CD14-positive monocyte (primary cell): ENCODE measurements at regions not wholly inside any gene's neighbourhood (a gene's known extent, or its start where the extent isn't known, plus 50 kb on each side); places are given as distances from the start of the nearest gene placed in this dataset.

Source experiments
- DNase-seq, 3 donors: peaks; one replicate each; pipeline ENCODE4 v3.0.0-alpha.2; 2011 to 2022
- H2AFZ ChIP-seq: 2 replicates; pipeline ENCODE4 v1.6.0; 2012; ENCODE audit warnings: mild to moderate bottlenecking, low read depth, low read length, inconsistent platforms; ENCODE audit not compliant: insufficient read depth, poor library complexity, severe bottlenecking
- H3K27ac ChIP-seq, 2 donors: 1 replicate in 1 of 2; 2 replicates in 1 of 2; pipeline ENCODE4 v1.5.1; 2012 to 2013; ENCODE audit warnings: low read length in 2 of 2, control low read depth in 1 of 2, inconsistent platforms in 1 of 2, low read depth in 1 of 2, mild to moderate bottlenecking in 1 of 2
- H3K27me3 ChIP-seq, 2 donors: one replicate each; pipeline versions ENCODE4 v1.6.0 to v1.6.1; 2011 to 2013; ENCODE audit warnings: low read length in 2 of 2; ENCODE audit not compliant: control insufficient read depth in 2 of 2, insufficient read depth in 2 of 2
- H3K36me3 ChIP-seq, 2 donors: replicated peaks in 1 of 2; 1 replicate in 1 of 2; 2 replicates in 1 of 2; pipeline versions ENCODE4 v1.5.1 to v1.6.1; 2012 to 2013; ENCODE audit warnings: low read length in 2 of 2, control low read depth in 1 of 2, inconsistent platforms in 1 of 2, mild to moderate bottlenecking in 1 of 2; ENCODE audit not compliant: insufficient read depth in 2 of 2, control insufficient read depth in 1 of 2
- H3K4me1 ChIP-seq, 2 donors: 1 replicate in 1 of 2; 2 replicates in 1 of 2; pipeline versions ENCODE4 v1.5.1 to v1.6.1; 2012 to 2013; ENCODE audit warnings: low read length in 2 of 2, control low read depth in 1 of 2, inconsistent platforms in 1 of 2, mild to moderate bottlenecking in 1 of 2, moderate library complexity in 1 of 2; ENCODE audit not compliant: insufficient read depth in 2 of 2, control insufficient read depth in 1 of 2
- H3K4me2 ChIP-seq: replicated peaks from 2 replicates; pipeline ENCODE3; 2012; ENCODE audit warnings: low read length, moderate library complexity, mild to moderate bottlenecking; ENCODE audit not compliant: poor library complexity, severe bottlenecking; ENCODE audit errors: extremely low read depth
- H3K4me3 ChIP-seq, 3 experiments: fragments of 200-600 bp in 1 of 3; sonication (generic) in 1 of 3; replicated peaks in 1 of 3; 1 replicate in 2 of 3; 2 replicates in 1 of 3; pipeline ENCODE4 v1.5.1; 2011 to 2013; ENCODE audit warnings: low read length in 3 of 3, mild to moderate bottlenecking in 3 of 3, control low read depth in 2 of 3, low read depth in 2 of 3, inconsistent platforms in 1 of 3, moderate library complexity in 1 of 3
- H3K79me2 ChIP-seq: 2 replicates; pipeline ENCODE4 v1.6.0; 2012; ENCODE audit warnings: mild to moderate bottlenecking, control low read depth, inconsistent platforms, low read length, moderate library complexity; ENCODE audit not compliant: insufficient read depth
- H3K9ac ChIP-seq: 2 replicates; pipeline ENCODE4 v1.6.0; 2017; ENCODE audit warnings: low read length, mild to moderate bottlenecking; ENCODE audit not compliant: insufficient read depth, poor library complexity, severe bottlenecking
- H3K9me3 ChIP-seq, 2 donors: replicated peaks in 1 of 2; 1 replicate in 1 of 2; 2 replicates in 1 of 2; pipeline versions ENCODE4 v1.5.1 to v1.6.1; 2012 to 2013; ENCODE audit warnings: low read length in 2 of 2, control low read depth in 1 of 2; ENCODE audit not compliant: control insufficient read depth in 1 of 2, insufficient read depth in 1 of 2
- H4K20me1 ChIP-seq: 2 replicates; pipeline ENCODE4 v1.6.0; 2012; ENCODE audit warnings: mild to moderate bottlenecking, low read length, control low read depth, moderate library complexity; ENCODE audit not compliant: insufficient read depth
- H3K27ac Mint-ChIP-seq, 7 donors: one replicate each; pipeline ENCODE4 v1.8.0; 2020; ENCODE audit warnings: mild to moderate bottlenecking in 7 of 7, mixed read lengths in 7 of 7, moderate library complexity in 6 of 7, inconsistent platforms in 2 of 7
- H3K27me3 Mint-ChIP-seq, 3 donors: one replicate each; pipeline ENCODE4 v1.8.0; 2021 to 2022; ENCODE audit warnings: low read depth in 3 of 3, mild to moderate bottlenecking in 3 of 3, mixed read lengths in 3 of 3, moderate library complexity in 3 of 3, inconsistent platforms in 1 of 3
- H3K36me3 Mint-ChIP-seq, 2 donors: one replicate each; pipeline ENCODE4 v1.8.0; 2020; ENCODE audit warnings: mixed read lengths in 2 of 2, inconsistent platforms in 1 of 2, mild to moderate bottlenecking in 1 of 2
- H3K4me1 Mint-ChIP-seq: one replicate; pipeline ENCODE4 v1.8.0; 2020; ENCODE audit warnings: mild to moderate bottlenecking, mixed read lengths
- H3K4me3 Mint-ChIP-seq, 2 donors: one replicate each; pipeline ENCODE4 v1.8.0; 2020; ENCODE audit warnings: mild to moderate bottlenecking in 2 of 2, mixed read lengths in 2 of 2, moderate library complexity in 1 of 2
- H3K9me3 Mint-ChIP-seq, 7 donors: one replicate each; pipeline ENCODE4 v1.8.0; 2020 to 2022; ENCODE audit warnings: mixed read lengths in 7 of 7, mild to moderate bottlenecking in 6 of 7, moderate library complexity in 6 of 7, inconsistent platforms in 2 of 7
- CTCF ChIP-seq: fragments of 200-600 bp; IDR thresholded peaks from one replicate; pipeline ENCODE4 v1.8.0; 2022; ENCODE audit warnings: antibody characterized with exemption, mild to moderate bottlenecking
- WGBS: methylation state at CpG from one replicate; pipeline ENCODE4 v1.1.5; 2013; ENCODE audit warnings: missing lambda C conversion rate; ENCODE audit not compliant: insufficient coverage; 5-methylcytosine and 5-hydroxymethylcytosine counted together
- intact Hi-C, 2 donors: fragments of 100-400 bp; cut with micrococcal nuclease; formaldehyde crosslinking; loops; one replicate each; pipeline versions ENCODE4 v1.15.0 to v1.15.1; 2023

DNA sequence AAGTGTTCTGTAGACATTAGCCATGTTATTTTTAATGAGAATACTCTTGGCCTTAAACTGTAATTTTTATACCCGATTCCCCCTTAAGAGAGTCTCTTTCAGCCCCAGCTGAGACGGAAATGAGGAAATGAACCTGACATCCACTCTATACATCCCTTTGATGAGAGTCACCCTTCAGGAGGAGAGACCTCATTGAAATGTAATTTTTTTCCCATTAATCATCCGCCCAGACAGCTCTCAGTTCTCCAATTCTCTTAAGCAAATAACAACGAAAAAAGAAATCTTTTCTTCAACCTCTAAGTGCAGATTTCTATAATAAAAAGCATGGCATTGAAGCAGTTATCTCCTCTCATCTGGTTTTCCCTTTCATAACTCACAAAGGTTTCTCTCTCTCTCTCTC lies 243.8 kb upstream of the PMEPA1 start:
- peaks cover 0 to 4% of the 10 kb centered on the region in 2 donors for H3K9me3 ChIP-seq
- no peaks in the 10 kb centered on the region for H3K79me2 ChIP-seq
- H3K4me1 Mint-ChIP-seq: no peaks in the 10 kb centered on the region
- H3K4me2 ChIP-seq: no peak overlapping the region
- no peaks in the 10 kb centered on the region for H3K4me1 ChIP-seq
- no peaks in the 10 kb centered on the region for H3K27me3 ChIP-seq
- intact Hi-C loops: no loop called here
- H3K9ac ChIP-seq: no peak overlapping the region
- no peak for TF ChIP-seq CTCF
- no peak overlapping the region for H3K4me3 Mint-ChIP-seq
- H3K27ac Mint-ChIP-seq: no peak overlapping the region
- no peaks in the 10 kb centered on the region for H3K36me3 Mint-ChIP-seq
- H4K20me1 ChIP-seq: no peaks in the 10 kb centered on the region
- H2AFZ ChIP-seq: no peak overlapping the region
- H3K27ac ChIP-seq: no peak overlapping the region
- H3K4me3 ChIP-seq: no peak overlapping the region
- H3K27me3 Mint-ChIP-seq: peaks cover 4 to 8% (median 7%) of the 10 kb centered on the region in 3 donors
- 30% methylated on average over 2 of the region's 4 CpGs for WGBS
- H3K36me3 ChIP-seq: no peaks in the 10 kb centered on the region
- DNase-seq: no peak
- peaks cover 0 to 4% (median 1%) of the 10 kb centered on the region in 7 donors for H3K9me3 Mint-ChIP-seq

GRCh38 chr20:57952136-57952535 lies 242.3 kb upstream of the PMEPA1 start:
- Histone ChIP-seq H3K4me2 (no peak overlapping the region), H3K9me3 (peaks cover 0 to 7% of the 10 kb centered on the region in 2 donors), H3K9ac (no peak overlapping the region), H3K79me2 (no peaks in the 10 kb centered on the region), H3K4me1 (no peaks in the 10 kb centered on the region), H3K27ac (no peak overlapping the region), H4K20me1 (no peaks in the 10 kb centered on the region), H2AFZ (no peak overlapping the region), H3K27me3 (no peaks in the 10 kb centered on the region), H3K36me3 (no peaks in the 10 kb centered on the region), H3K4me3 (no peak overlapping the region)
- 100% methylated on average over 1 of the region's 1 CpG for WGBS
- peaks cover 0 to 7% (median 1%) of the 10 kb centered on the region in 7 donors for H3K9me3 Mint-ChIP-seq
- H3K36me3 Mint-ChIP-seq: no peaks in the 10 kb centered on the region
- H3K27me3 Mint-ChIP-seq: peaks cover 3 to 7% (median 7%) of the 10 kb centered on the region in 3 donors
- intact Hi-C loops: no loop called here
- no peaks in the 10 kb centered on the region for H3K4me1 Mint-ChIP-seq
- no peak for DNase-seq
- no peak overlapping the region for H3K4me3 Mint-ChIP-seq
- TF ChIP-seq CTCF: no peak
- H3K27ac Mint-ChIP-seq: peak overlapping the region in 1 of 7 donors; percentile 4
